Neuronal stem cell (in vitro differentiated cells): ENCODE measurements at regions not wholly inside any gene's neighbourhood (a gene's known extent, or its start where the extent isn't known, plus 50 kb on each side); places are given as distances from the start of the nearest gene placed in this dataset.

Experiments
- DNase-seq: peaks from one replicate; pipeline ENCODE4 v3.0.0-alpha.2; 2013; ENCODE audit warnings: low spot score
- H2AFZ ChIP-seq: one replicate; pipeline ENCODE4 v1.6.1; 2013; ENCODE audit warnings: mild to moderate bottlenecking, low read length, inconsistent platforms
- H2AK5ac ChIP-seq: 2 replicates; pipeline ENCODE4 v1.6.1; 2013; ENCODE audit warnings: low read depth, mild to moderate bottlenecking, inconsistent platforms, low read length, moderate library complexity, mixed read lengths
- H2BK120ac ChIP-seq: 2 replicates; pipeline ENCODE4 v1.6.1; 2013; ENCODE audit warnings: low read depth, mild to moderate bottlenecking, inconsistent platforms, low read length, moderate library complexity, mixed read lengths
- H2BK12ac ChIP-seq: one replicate; pipeline ENCODE4 v1.6.1; 2013; ENCODE audit warnings: low read length, inconsistent platforms
- H2BK15ac ChIP-seq: 2 replicates; pipeline ENCODE4 v1.6.1; 2013; ENCODE audit warnings: mild to moderate bottlenecking, low read length, inconsistent platforms, mixed read lengths
- H2BK5ac ChIP-seq: one replicate; pipeline ENCODE4 v1.6.1; 2013; ENCODE audit warnings: inconsistent platforms, mild to moderate bottlenecking, low read length, moderate library complexity
- H3K14ac ChIP-seq: one replicate; pipeline ENCODE4 v1.6.1; 2013; ENCODE audit warnings: low read length, inconsistent platforms
- H3K18ac ChIP-seq: 2 replicates; pipeline ENCODE4 v1.6.1; 2013; ENCODE audit warnings: low read length, inconsistent platforms
- H3K23ac ChIP-seq: 2 replicates; pipeline ENCODE4 v1.6.1; 2013; ENCODE audit warnings: low read depth, mild to moderate bottlenecking, mixed read lengths, low read length, inconsistent platforms; ENCODE audit not compliant: poor library complexity
- H3K27ac ChIP-seq: replicated peaks from 3 replicates; pipeline ENCODE4 v1.5.1; 2013; ENCODE audit warnings: low read length, inconsistent platforms
- H3K27me3 ChIP-seq, 3 experiments: 2 replicates each; pipeline ENCODE4 v1.6.1; 2013; ENCODE audit warnings: low read length in 3 of 3, mild to moderate bottlenecking in 2 of 3, inconsistent platforms in 1 of 3, low read depth in 1 of 3, mixed read lengths in 1 of 3, moderate library complexity in 1 of 3; ENCODE audit not compliant: control insufficient read depth in 3 of 3, insufficient read depth in 3 of 3
- H3K36me3 ChIP-seq, 2 donors: replicated peaks in 1 of 2; 2 replicates each; pipeline ENCODE4 v1.6.1; 2013; ENCODE audit warnings: low read length in 2 of 2; ENCODE audit not compliant: control insufficient read depth in 2 of 2, insufficient read depth in 2 of 2
- H3K4ac ChIP-seq: 2 replicates; pipeline ENCODE4 v1.6.1; 2013; ENCODE audit warnings: inconsistent platforms, mild to moderate bottlenecking, low read length, moderate library complexity
- H3K4me1 ChIP-seq, 2 donors: 1 replicate in 1 of 2; 2 replicates in 1 of 2; pipeline ENCODE4 v1.6.1; 2013; ENCODE audit warnings: low read length in 2 of 2, low read depth in 1 of 2; ENCODE audit not compliant: control insufficient read depth in 2 of 2, insufficient read depth in 1 of 2
- H3K4me2 ChIP-seq: one replicate; pipeline ENCODE4 v1.6.1; 2013; ENCODE audit warnings: mild to moderate bottlenecking, low read length, inconsistent platforms; ENCODE audit not compliant: insufficient read depth, poor library complexity, severe bottlenecking
- H3K4me3 ChIP-seq, 2 donors: 2 replicates each; pipeline ENCODE4 v1.5.1; 2013; ENCODE audit warnings: low read length in 2 of 2, mild to moderate bottlenecking in 2 of 2, inconsistent platforms in 1 of 2, moderate library complexity in 1 of 2
- H3K79me1 ChIP-seq: one replicate; pipeline ENCODE4 v1.6.1; 2013; ENCODE audit warnings: low read depth, mild to moderate bottlenecking, inconsistent platforms, low read length, moderate library complexity
- H3K9ac ChIP-seq: one replicate; pipeline ENCODE4 v1.6.1; 2013; ENCODE audit warnings: mild to moderate bottlenecking, low read depth, low read length, inconsistent platforms; ENCODE audit not compliant: poor library complexity
- H3K9me3 ChIP-seq, 2 donors: replicated peaks in 1 of 2; 2 replicates each; pipeline versions ENCODE3 to v1.6.1; 2013; ENCODE audit warnings: low read length in 2 of 2, mild to moderate bottlenecking in 2 of 2, inconsistent platforms in 1 of 2, low read depth in 1 of 2, mixed read lengths in 1 of 2, moderate library complexity in 1 of 2; ENCODE audit not compliant: control insufficient read depth in 2 of 2, insufficient read depth in 1 of 2
- H4K8ac ChIP-seq: one replicate; pipeline ENCODE4 v1.6.1; 2013; ENCODE audit warnings: low read depth, mild to moderate bottlenecking, inconsistent platforms, low read length, moderate library complexity
- H4K91ac ChIP-seq: one replicate; pipeline ENCODE4 v1.6.1; 2013; ENCODE audit warnings: low read length, low read depth, mild to moderate bottlenecking, inconsistent platforms; ENCODE audit not compliant: poor library complexity
- WGBS, 2 donors: extraction: QIAGEN DNeasy Blood & Tissue Kit; methylation state at CpG; one replicate each; pipeline ENCODE4 v1.1.7; 2013; ENCODE audit warnings: missing lambda C conversion rate in 2 of 2, mixed read lengths in 1 of 2; ENCODE audit not compliant: insufficient read length in 2 of 2, insufficient replicate concordance in 1 of 2; ENCODE audit errors: extremely low coverage in 2 of 2; 5-methylcytosine and 5-hydroxymethylcytosine counted together

- Histone ChIP-seq H3K9ac (no peak overlapping the region), H3K23ac (no peak overlapping the region), H3K4me3 (no peak overlapping the region), H3K18ac (no peak overlapping the region), H2BK120ac (no peak overlapping the region), H2BK5ac (no peak overlapping the region), H3K4me1 (peaks cover 0 to 2% of the 10 kb centered on the region in 2 donors), H4K8ac (no peak overlapping the region), H3K27ac (no peak overlapping the region), H3K4me2 (no peak overlapping the region), H2AFZ (no peak overlapping the region), H2AK5ac (no peak overlapping the region), H3K14ac (no peak overlapping the region), H3K9me3 (peaks cover 0 to 5% of the 10 kb centered on the region in 2 donors), H3K79me1 (no peaks in the 10 kb centered on the region), H2BK15ac (no peak overlapping the region), H3K27me3 (no peaks in the 10 kb centered on the region), H2BK12ac (no peak overlapping the region), H4K91ac (no peak overlapping the region), H3K36me3 (no peaks in the 10 kb centered on the region), H3K4ac (no peak overlapping the region)
- WGBS, 2 donors: no CpG with 5 or more reads among the region's 2 CpGs
- DNase-seq: no peak
Observed at GRCh38 chr3:13728487-13728886, 151.4 kb downstream of the WNT7A start.

DNA sequence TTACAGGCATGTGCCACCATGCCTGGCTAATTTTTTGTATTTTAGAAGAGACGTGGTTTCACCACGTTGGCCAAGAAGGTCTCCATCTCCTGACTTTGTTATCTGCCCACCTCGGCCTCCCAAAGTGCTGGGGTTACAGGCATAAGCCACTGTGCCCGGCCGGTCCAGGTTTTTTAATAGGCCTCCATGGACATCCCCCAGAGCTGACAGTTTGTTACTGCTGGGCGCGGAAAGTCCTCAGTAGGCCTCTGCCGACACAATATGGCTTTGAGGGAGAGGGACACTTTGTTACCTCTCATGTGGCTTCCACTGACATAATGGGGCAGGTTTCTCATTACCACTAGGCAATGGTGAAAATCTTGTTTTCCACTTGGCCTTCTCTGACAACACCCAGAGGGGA lies 152.0 kb downstream of the WNT7A start:
- no peaks in the 10 kb centered on the region for H3K36me3 ChIP-seq
- H3K27ac ChIP-seq: no peak overlapping the region
- no peak overlapping the region for H4K8ac ChIP-seq
- no peak overlapping the region for H2AK5ac ChIP-seq
- H3K9ac ChIP-seq: no peak overlapping the region
- H2BK5ac ChIP-seq: no peak overlapping the region
- H3K79me1 ChIP-seq: no peaks in the 10 kb centered on the region
- H3K4me3 ChIP-seq: no peak overlapping the region
- H3K27me3 ChIP-seq: no peaks in the 10 kb centered on the region
- H4K91ac ChIP-seq: no peak overlapping the region
- no peak overlapping the region for H2BK12ac ChIP-seq
- no CpG with 5 or more reads among the region's 8 CpGs for WGBS, 2 donors
- H3K23ac ChIP-seq: no peak overlapping the region
- DNase-seq: no peak
- H2BK120ac ChIP-seq: no peak overlapping the region
- no peak overlapping the region for H3K18ac ChIP-seq
- H3K4me1 ChIP-seq: peaks cover 0 to 2% of the 10 kb centered on the region in 2 donors
- H2AFZ ChIP-seq: no peak overlapping the region
- no peak overlapping the region for H3K4me2 ChIP-seq
- H3K9me3 ChIP-seq: peaks cover 0 to 5% of the 10 kb centered on the region in 2 donors
- no peak overlapping the region for H3K4ac ChIP-seq
- H2BK15ac ChIP-seq: no peak overlapping the region
- H3K14ac ChIP-seq: no peak overlapping the region

GRCh38 chr3:13723676-13724207 lies 156.1 kb downstream of the WNT7A start:
- H3K27me3 ChIP-seq: no peaks in the 10 kb centered on the region
- no peak overlapping the region for H2BK12ac ChIP-seq
- H3K18ac ChIP-seq: no peak overlapping the region
- no peak overlapping the region for H2AFZ ChIP-seq
- no peak overlapping the region for H3K23ac ChIP-seq
- no peak overlapping the region for H4K8ac ChIP-seq
- no peaks in the 10 kb centered on the region for H3K36me3 ChIP-seq
- no peak overlapping the region for H2BK15ac ChIP-seq
- no CpG with 5 or more reads among the region's 4 CpGs for WGBS, 2 donors
- H3K27ac ChIP-seq: no peak overlapping the region
- no peak overlapping the region for H2BK120ac ChIP-seq
- H3K4me3 ChIP-seq: no peak overlapping the region
- no peak overlapping the region for H3K4ac ChIP-seq
- no peaks in the 10 kb centered on the region for H3K79me1 ChIP-seq
- no peak for DNase-seq
- H2AK5ac ChIP-seq: no peak overlapping the region
- no peak overlapping the region for H4K91ac ChIP-seq
- H2BK5ac ChIP-seq: no peak overlapping the region
- peaks cover 0 to 2% of the 10 kb centered on the region in 2 donors for H3K4me1 ChIP-seq
- H3K4me2 ChIP-seq: no peak overlapping the region
- H3K9me3 ChIP-seq: peaks cover 0 to 5% of the 10 kb centered on the region in 2 donors
- no peak overlapping the region for H3K14ac ChIP-seq
- H3K9ac ChIP-seq: no peak overlapping the region

DNA sequence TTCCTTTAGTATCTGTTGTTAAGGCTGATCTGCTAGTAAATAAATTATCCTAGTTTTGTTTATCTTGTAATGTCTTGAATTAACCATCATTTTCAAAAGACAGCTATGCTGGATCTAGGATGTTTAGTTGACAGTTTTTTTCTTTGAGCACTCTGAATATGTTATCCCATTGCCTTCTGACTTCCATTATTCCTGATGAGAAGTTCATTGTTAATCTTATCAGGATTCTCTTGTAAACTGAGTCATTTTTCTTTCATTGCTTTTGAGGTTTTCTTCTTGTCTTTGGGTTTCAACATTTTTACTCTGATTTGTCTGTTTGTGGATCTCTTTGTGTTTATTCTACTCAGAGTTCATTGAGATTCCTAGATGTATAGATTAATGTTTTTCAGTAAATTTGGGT lies 157.7 kb downstream of the WNT7A start:
- Histone ChIP-seq H2BK120ac (no peak overlapping the region), H2BK5ac (no peak overlapping the region), H4K91ac (no peak overlapping the region), H2BK15ac (no peak overlapping the region), H3K4me1 (no peaks in the 10 kb centered on the region), H3K27ac (no peak overlapping the region), H3K9ac (no peak overlapping the region), H3K4ac (no peak overlapping the region), H3K14ac (no peak overlapping the region), H3K4me3 (no peak overlapping the region), H3K27me3 (no peaks in the 10 kb centered on the region), H3K4me2 (no peak overlapping the region), H2AK5ac (no peak overlapping the region), H3K23ac (no peak overlapping the region), H3K18ac (no peak overlapping the region), H3K9me3 (peaks cover 0 to 5% of the 10 kb centered on the region in 2 donors), H4K8ac (no peak overlapping the region), H2BK12ac (no peak overlapping the region), H3K79me1 (peaks cover 2% of the 10 kb centered on the region), H3K36me3 (no peaks in the 10 kb centered on the region), H2AFZ (no peak overlapping the region)
- no peak for DNase-seq
